Right renal cortex interstitium (tissue), 3 donors: ENCODE measurements at regions not wholly inside any gene's neighbourhood (a gene's known extent, or its start where the extent isn't known, plus 50 kb on each side); places are given as distances from the start of the nearest gene placed in this dataset.

Source experiments
- DNase-seq, 3 donors: peaks; one replicate each; pipeline ENCODE4 v3.0.0-alpha.2; 2013; ENCODE audit warnings: low read depth in 3 of 3, low spot score in 2 of 3

- DNase-seq: no peak
Measured at GRCh38 chr13:105957769-105958438, 577.6 kb downstream of the EFNB2 start.

- DNase-seq: no peak
Measured at GRCh38 chr13:105956921-105957320, 578.5 kb downstream of the EFNB2 start.

GRCh38 chr13:105952973-105953290, 582.5 kb downstream of the EFNB2 start:
- no peak for DNase-seq

- DNase-seq: no peak
Measured at GRCh38 chr13:105952233-105952972, 583.1 kb downstream of the EFNB2 start.

- no peak for DNase-seq
Measured at GRCh38 chr13:105948143-105948542, 587.3 kb downstream of the EFNB2 start.

- no peak for DNase-seq
Measured at GRCh38 chr13:105940882-105941281, 594.6 kb downstream of the EFNB2 start.

GRCh38 chr13:105937451-105937850, 598.0 kb downstream of the EFNB2 start:
- no peak for DNase-seq

GRCh38 chr13:105936816-105937215, 598.6 kb downstream of the EFNB2 start:
- DNase-seq: no peak

- no peak for DNase-seq
Measured at GRCh38 chr13:105929505-105929904, 606.0 kb downstream of the EFNB2 start.

GRCh38 chr13:105928901-105929300, 606.6 kb downstream of the EFNB2 start:
- no peak for DNase-seq

- no peak for DNase-seq
Measured at GRCh38 chr13:105928048-105928447, 607.4 kb downstream of the EFNB2 start.

GRCh38 chr13:105925496-105925895, 610.0 kb downstream of the EFNB2 start:
- DNase-seq: no peak

- no peak for DNase-seq
Measured at GRCh38 chr13:105921711-105922110, 613.8 kb downstream of the EFNB2 start.

GRCh38 chr13:105920370-105920769, 615.1 kb downstream of the EFNB2 start:
- no peak for DNase-seq

- DNase-seq: no peak
Measured at GRCh38 chr13:105918842-105919741, 616.4 kb downstream of the EFNB2 start.

- DNase-seq: no peak
Measured at GRCh38 chr13:105915146-105915850, 620.2 kb downstream of the EFNB2 start.

- DNase-seq: no peak
Measured at GRCh38 chr13:105914291-105915036, 621.0 kb downstream of the EFNB2 start.

- DNase-seq: no peak
Measured at GRCh38 chr13:105908586-105908985, 626.9 kb downstream of the EFNB2 start.

- DNase-seq: no peak
Measured at GRCh38 chr13:105907319-105908019, 628.0 kb downstream of the EFNB2 start.

GRCh38 chr13:105906746-105907145, 628.7 kb downstream of the EFNB2 start:
- DNase-seq: no peak
